IMR-90 (cell line): ENCODE measurements at regions not wholly inside any gene's neighbourhood (a gene's known extent, or its start where the extent isn't known, plus 50 kb on each side); places are given as distances from the start of the nearest gene placed in this dataset.
A peak's percentile ranks its signal among the peaks of the same experiment; 100 is the strongest.

ENCODE experiments used
- ATAC-seq: fragments of 200-7000 bp; cut with Tn5 transposase; 2 replicates; pipeline ENCODE4 v1.9.1; 2020; ENCODE audit warnings: low read depth, mild to moderate bottlenecking, moderate library complexity
- BruUV-seq: library from RNA; stranded (reverse); fragments of 400-500 nt; replicated peaks from 2 replicates; lab custom pipeline; 2021; lab: Mats Ljungman, UMichigan
- CTCF ChIA-PET: fragments of 300-600 bp; formaldehyde crosslinking; extraction: SDS; loops from one replicate; lab custom pipeline; 2021; ENCODE audit warnings: antibody characterized with exemption; lab: Yijun Ruan, JAX
- POLR2A ChIA-PET: fragments of 300-600 bp; sonication (Branson Sonifier 250); formaldehyde crosslinking; loops from one replicate; lab custom pipeline; 2022; ENCODE audit warnings: antibody characterized with exemption; ENCODE audit not compliant: unreplicated experiment; lab: Charles Lee
- DNase-seq: peaks from one replicate; pipeline ENCODE4 v3.0.0; 2013
- H2AFZ ChIP-seq: replicated peaks from 2 replicates; pipeline ENCODE3; 2013; ENCODE audit warnings: low read length, mild to moderate bottlenecking; ENCODE audit not compliant: poor library complexity
- H2AK5ac ChIP-seq: 2 replicates; pipeline ENCODE4 v1.6.1; 2013; ENCODE audit warnings: low read depth, low read length, inconsistent platforms
- H2AK9ac ChIP-seq: replicated peaks from 2 replicates; pipeline ENCODE3; 2013; ENCODE audit warnings: mild to moderate bottlenecking, low read depth, low read length, moderate library complexity; ENCODE audit not compliant: poor library complexity
- H2BK120ac ChIP-seq: 2 replicates; pipeline ENCODE4 v1.6.1; 2013; ENCODE audit warnings: low read depth, low read length, inconsistent platforms
- H2BK15ac ChIP-seq: 3 replicates; pipeline ENCODE4 v1.6.1; 2013; ENCODE audit warnings: low read depth, low read length, inconsistent platforms
- H2BK20ac ChIP-seq: 2 replicates; pipeline ENCODE4 v1.6.1; 2013; ENCODE audit warnings: low read depth, mild to moderate bottlenecking, inconsistent platforms, low read length, moderate library complexity
- H2BK5ac ChIP-seq: 2 replicates; pipeline ENCODE4 v1.6.1; 2013; ENCODE audit warnings: mild to moderate bottlenecking, low read depth, low read length, inconsistent platforms; ENCODE audit not compliant: poor library complexity, severe bottlenecking
- H3K14ac ChIP-seq: replicated peaks from 2 replicates; pipeline ENCODE4 v1.6.1; 2013; ENCODE audit warnings: low read depth, low read length, inconsistent platforms
- H3K18ac ChIP-seq: 2 replicates; pipeline ENCODE4 v1.6.1; 2013; ENCODE audit warnings: low read depth, low read length, control low read depth
- H3K23ac ChIP-seq: 2 replicates; pipeline ENCODE4 v1.6.1; 2013; ENCODE audit warnings: low read depth, low read length, inconsistent platforms
- H3K27ac ChIP-seq: 2 replicates; pipeline ENCODE4 v1.5.1; 2013; ENCODE audit warnings: mild to moderate bottlenecking, control low read depth, low read length; ENCODE audit not compliant: insufficient read depth
- H3K27me3 ChIP-seq: 2 replicates; pipeline ENCODE4 v1.6.1; 2013; ENCODE audit warnings: low read length; ENCODE audit not compliant: control insufficient read depth, insufficient read depth
- H3K36me3 ChIP-seq: 2 replicates; pipeline ENCODE4 v1.6.1; 2013; ENCODE audit warnings: low read length, mixed read lengths; ENCODE audit not compliant: control insufficient read depth, insufficient read depth
- H3K4ac ChIP-seq: 2 replicates; pipeline ENCODE4 v1.6.1; 2013; ENCODE audit warnings: low read depth, low read length, inconsistent platforms
- H3K4me1 ChIP-seq: 2 replicates; pipeline ENCODE4 v1.6.1; 2013; ENCODE audit warnings: low read length, mixed read lengths; ENCODE audit not compliant: control insufficient read depth, insufficient read depth
- H3K4me2 ChIP-seq: 2 replicates; pipeline ENCODE4 v1.6.1; 2013; ENCODE audit warnings: low read depth, mild to moderate bottlenecking, control low read depth, low read length, moderate library complexity
- H3K4me3 ChIP-seq: 2 replicates; pipeline ENCODE4 v1.5.1; 2013; ENCODE audit warnings: low read depth, mild to moderate bottlenecking, control low read depth, low read length, moderate library complexity; ENCODE audit not compliant: insufficient read depth
- H3K56ac ChIP-seq: 2 replicates; pipeline ENCODE4 v1.6.1; 2013; ENCODE audit warnings: low read length, inconsistent platforms; ENCODE audit not compliant: insufficient read depth; ENCODE audit errors: extremely low read depth
- H3K79me1 ChIP-seq, 2 experiments: 2 replicates each; pipeline ENCODE4 v1.6.1; 2013; ENCODE audit warnings: low read length in 2 of 2, inconsistent platforms in 1 of 2, low read depth in 1 of 2
- H3K9ac ChIP-seq: 2 replicates; pipeline ENCODE4 v1.6.1; 2013; ENCODE audit warnings: low read depth, low read length, control low read depth
- H3K9me1 ChIP-seq: 2 replicates; pipeline ENCODE4 v1.6.1; 2013; ENCODE audit warnings: low read length, inconsistent platforms; ENCODE audit not compliant: insufficient read depth
- H3K9me3 ChIP-seq: 2 replicates; pipeline ENCODE4 v1.6.1; 2013; ENCODE audit warnings: low read length; ENCODE audit not compliant: control insufficient read depth, insufficient read depth
- H4K20me1 ChIP-seq: 2 replicates; pipeline ENCODE4 v1.6.1; 2013; ENCODE audit warnings: low read length, inconsistent platforms; ENCODE audit not compliant: insufficient read depth
- H4K5ac ChIP-seq: 2 replicates; pipeline ENCODE4 v1.6.1; 2013; ENCODE audit warnings: mild to moderate bottlenecking, low read depth, low read length, control low read depth
- H4K8ac ChIP-seq, 2 experiments: 2 replicates each; pipeline ENCODE4 v1.6.1; 2013; ENCODE audit warnings: low read depth in 2 of 2, low read length in 2 of 2, control low read depth in 1 of 2, inconsistent platforms in 1 of 2
- H4K91ac ChIP-seq: 2 replicates; pipeline ENCODE4 v1.6.1; 2013; ENCODE audit warnings: low read depth, low read length, inconsistent platforms; ENCODE audit not compliant: insufficient read depth
- BHLHE40 ChIP-seq: fragments of 150-350 bp; IDR thresholded peaks from 2 replicates; pipeline ENCODE4 v1.6.1; 2016; ENCODE audit warnings: mild to moderate bottlenecking, low read depth, low read length
- CEBPB ChIP-seq: IDR thresholded peaks from 2 replicates; pipeline ENCODE4 v1.6.1; 2012; ENCODE audit warnings: low read depth, low read length, improper control_type of control experiment
- FOS ChIP-seq: fragments of 150-350 bp; IDR thresholded peaks from 2 replicates; pipeline ENCODE4 v1.6.1; 2016; ENCODE audit warnings: low read depth, low read length
- MAZ ChIP-seq: IDR thresholded peaks from 2 replicates; pipeline ENCODE4 v1.6.1; 2012; ENCODE audit warnings: low read depth, mild to moderate bottlenecking, low read length, improper control_type of control experiment, moderate library complexity, borderline replicate concordance
- RFX5 ChIP-seq: IDR thresholded peaks from 2 replicates; pipeline ENCODE4 v1.8.0; 2012; ENCODE audit warnings: low read depth, mild to moderate bottlenecking, low read length, moderate library complexity
- dilution Hi-C: fragments of 300-500 bp; cut with HindIII; formaldehyde crosslinking; loops from one replicate; pipeline ENCODE4 v1.14.3; 2018; ENCODE audit warnings: low sequenced_read_pairs; ENCODE audit not compliant: unreplicated experiment
- in situ Hi-C: fragments of 300-500 bp; cut with MboI; formaldehyde crosslinking; loops from 3 replicates; pipeline ENCODE4 v1.14.3; 2019; ENCODE audit warnings: low sequenced_read_pairs, inconsistent platforms, mixed read lengths
- intact Hi-C: fragments of 100-400 bp; cut with micrococcal nuclease; formaldehyde crosslinking; loops from 2 replicates; pipeline ENCODE4 v1.10.0; 2022
- TF ChIP-seq, protein P1 (sequence below): fragments of 150-350 bp; IDR thresholded peaks from 2 replicates; pipeline ENCODE4 v1.6.1; 2017; ENCODE audit warnings: mild to moderate bottlenecking, antibody characterized with exemption, low read length, low read depth
- TF ChIP-seq, protein P2 (sequence below): fragments of 150-350 bp; IDR thresholded peaks from 2 replicates; pipeline ENCODE4 v1.6.1; 2016; ENCODE audit warnings: low read depth, mild to moderate bottlenecking, low read length, moderate library complexity, borderline replicate concordance
- TF ChIP-seq, protein P3 (sequence below): conservative IDR thresholded peaks from 2 replicates; pipeline ENCODE4 v1.5.1; 2012; ENCODE audit warnings: mild to moderate bottlenecking, low read depth, low read length, improper control_type of control experiment

DNA sequence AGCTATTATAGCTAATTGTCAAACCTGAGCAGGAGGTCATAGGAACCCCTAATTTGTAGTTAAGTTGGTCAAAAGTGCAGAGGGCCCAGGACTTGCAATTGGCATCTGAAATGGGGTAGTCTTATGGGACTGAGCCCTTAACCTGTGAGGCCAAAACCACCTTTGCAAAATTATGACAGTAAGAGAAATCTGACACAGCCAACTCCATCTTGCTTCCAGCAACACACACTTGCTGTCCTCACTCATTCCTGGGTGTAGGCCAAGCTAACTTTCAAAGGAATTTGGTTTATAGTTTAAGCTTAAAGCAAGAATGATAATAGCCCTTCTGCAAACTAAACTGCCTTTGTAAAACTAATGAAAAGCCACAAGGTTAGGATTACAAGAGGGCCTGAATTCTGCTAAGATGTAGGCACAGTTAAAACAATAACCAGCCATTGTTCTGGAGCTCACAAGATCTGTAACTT, 57.6 kb upstream of the FRMD4B start:
- H2BK5ac ChIP-seq, result no peak overlapping the region
- H3K36me3 ChIP-seq, result no peaks in the 10 kb centered on the region
- no peak overlapping the region for H3K23ac ChIP-seq
- no peaks in the 10 kb centered on the region for H3K27me3 ChIP-seq
- intact Hi-C loops, result loop anchor here (5.0 to 10.0 kb wide), 2 partner anchors 349 to 511 kb away; no protein-coding TSS in a partner anchor
- no peak overlapping the region for H4K5ac ChIP-seq
- no peak overlapping the region for H4K8ac ChIP-seq
- POLR2A ChIA-PET, result no interaction called here
- H3K9me1 ChIP-seq, result no peaks in the 10 kb centered on the region
- H4K20me1 ChIP-seq, result no peaks in the 10 kb centered on the region
- in situ Hi-C loops, result loop anchor here (10.0 kb wide), 2 partner anchors 279 to 511 kb away; no protein-coding TSS in a partner anchor
- H3K79me1 ChIP-seq, result no peaks in the 10 kb centered on the region
- no peak overlapping the region for H4K91ac ChIP-seq
- no peak overlapping the region for H3K4me2 ChIP-seq
- peak; percentile 16 for DNase-seq
- peaks cover 6% of the 10 kb centered on the region; the same call in 1 of the 2 replicates for H3K4me1 ChIP-seq
- H3K18ac ChIP-seq, result no peak overlapping the region; the same call in 1 of the 2 replicates
- H2AK9ac ChIP-seq, result no peak overlapping the region
- no peaks in the 10 kb centered on the region for H3K9me3 ChIP-seq
- CTCF ChIA-PET, result no interaction called here
- no peak for ATAC-seq
- BruUV-seq, result no TSS peak
- H2AFZ ChIP-seq, result no peak overlapping the region
- H3K4me3 ChIP-seq, result no peak overlapping the region
- dilution Hi-C loops, result no loop called here
- no peak overlapping the region for H2BK15ac ChIP-seq
- no peak overlapping the region for H3K27ac ChIP-seq
- H3K4ac ChIP-seq, result no peak overlapping the region
- no peak overlapping the region for H3K14ac ChIP-seq
- H3K56ac ChIP-seq, result no peak overlapping the region
- TF ChIP-seq RFX5, result no peak
- TF ChIP-seq CEBPB, result no peak
- TF ChIP-seq, protein P1, sequence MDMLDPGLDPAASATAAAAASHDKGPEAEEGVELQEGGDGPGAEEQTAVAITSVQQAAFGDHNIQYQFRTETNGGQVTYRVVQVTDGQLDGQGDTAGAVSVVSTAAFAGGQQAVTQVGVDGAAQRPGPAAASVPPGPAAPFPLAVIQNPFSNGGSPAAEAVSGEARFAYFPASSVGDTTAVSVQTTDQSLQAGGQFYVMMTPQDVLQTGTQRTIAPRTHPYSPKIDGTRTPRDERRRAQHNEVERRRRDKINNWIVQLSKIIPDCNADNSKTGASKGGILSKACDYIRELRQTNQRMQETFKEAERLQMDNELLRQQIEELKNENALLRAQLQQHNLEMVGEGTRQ, result no peak
- TF ChIP-seq, protein P2, sequence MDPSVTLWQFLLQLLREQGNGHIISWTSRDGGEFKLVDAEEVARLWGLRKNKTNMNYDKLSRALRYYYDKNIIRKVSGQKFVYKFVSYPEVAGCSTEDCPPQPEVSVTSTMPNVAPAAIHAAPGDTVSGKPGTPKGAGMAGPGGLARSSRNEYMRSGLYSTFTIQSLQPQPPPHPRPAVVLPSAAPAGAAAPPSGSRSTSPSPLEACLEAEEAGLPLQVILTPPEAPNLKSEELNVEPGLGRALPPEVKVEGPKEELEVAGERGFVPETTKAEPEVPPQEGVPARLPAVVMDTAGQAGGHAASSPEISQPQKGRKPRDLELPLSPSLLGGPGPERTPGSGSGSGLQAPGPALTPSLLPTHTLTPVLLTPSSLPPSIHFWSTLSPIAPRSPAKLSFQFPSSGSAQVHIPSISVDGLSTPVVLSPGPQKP, result no peak
- no peak for TF ChIP-seq MAZ
- TF ChIP-seq, protein P3, sequence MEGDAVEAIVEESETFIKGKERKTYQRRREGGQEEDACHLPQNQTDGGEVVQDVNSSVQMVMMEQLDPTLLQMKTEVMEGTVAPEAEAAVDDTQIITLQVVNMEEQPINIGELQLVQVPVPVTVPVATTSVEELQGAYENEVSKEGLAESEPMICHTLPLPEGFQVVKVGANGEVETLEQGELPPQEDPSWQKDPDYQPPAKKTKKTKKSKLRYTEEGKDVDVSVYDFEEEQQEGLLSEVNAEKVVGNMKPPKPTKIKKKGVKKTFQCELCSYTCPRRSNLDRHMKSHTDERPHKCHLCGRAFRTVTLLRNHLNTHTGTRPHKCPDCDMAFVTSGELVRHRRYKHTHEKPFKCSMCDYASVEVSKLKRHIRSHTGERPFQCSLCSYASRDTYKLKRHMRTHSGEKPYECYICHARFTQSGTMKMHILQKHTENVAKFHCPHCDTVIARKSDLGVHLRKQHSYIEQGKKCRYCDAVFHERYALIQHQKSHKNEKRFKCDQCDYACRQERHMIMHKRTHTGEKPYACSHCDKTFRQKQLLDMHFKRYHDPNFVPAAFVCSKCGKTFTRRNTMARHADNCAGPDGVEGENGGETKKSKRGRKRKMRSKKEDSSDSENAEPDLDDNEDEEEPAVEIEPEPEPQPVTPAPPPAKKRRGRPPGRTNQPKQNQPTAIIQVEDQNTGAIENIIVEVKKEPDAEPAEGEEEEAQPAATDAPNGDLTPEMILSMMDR, result no peak
- TF ChIP-seq FOS, result no peak
- no peak for TF ChIP-seq BHLHE40
- no peak overlapping the region for H2BK120ac ChIP-seq
- H2AK5ac ChIP-seq, result no peak overlapping the region
- no peak overlapping the region for H2BK20ac ChIP-seq
- H3K9ac ChIP-seq, result no peak overlapping the region
